Keratinocyte (primary cell): ENCODE measurements at regions not wholly inside any gene's neighbourhood (a gene's known extent, or its start where the extent isn't known, plus 50 kb on each side); places are given as distances from the start of the nearest gene placed in this dataset.

Experiments used
- DNase-seq: peaks from one replicate; pipeline ENCODE4 v3.0.0-alpha.2; 2011; ENCODE audit warnings: low read depth, missing footprints, low spot score
- FAIRE-seq: peaks from 2 replicates; lab custom pipeline; 2011; peaks lifted over from hg19 to GRCh38; lab: Jason Lieb, UNC
- H2AFZ ChIP-seq: 2 replicates; pipeline ENCODE4 v1.6.0; 2012; ENCODE audit warnings: low read length, control low read depth, inconsistent platforms; ENCODE audit not compliant: control insufficient read depth
- H3K27ac ChIP-seq: 2 replicates; pipeline ENCODE4 v1.5.1; 2011; ENCODE audit warnings: low read length; ENCODE audit not compliant: control insufficient read depth, insufficient read depth
- H3K27me3 ChIP-seq: 3 replicates; pipeline ENCODE4 v1.6.0; 2011; ENCODE audit warnings: low read length; ENCODE audit not compliant: control insufficient read depth, insufficient read depth; ENCODE audit errors: extremely low read depth
- H3K36me3 ChIP-seq, 2 experiments: 2 replicates in 1 of 2; 3 replicates in 1 of 2; pipeline ENCODE4 v1.5.1; 2011; ENCODE audit warnings: low read length in 2 of 2, mild to moderate bottlenecking in 1 of 2; ENCODE audit not compliant: control insufficient read depth in 2 of 2, insufficient read depth in 2 of 2; ENCODE audit errors: extremely low read depth in 1 of 2
- H3K4me1 ChIP-seq: 3 replicates; pipeline ENCODE4 v1.5.1; 2011; ENCODE audit warnings: low read length; ENCODE audit not compliant: control insufficient read depth, insufficient read depth; ENCODE audit errors: extremely low read depth
- H3K4me2 ChIP-seq: 3 replicates; pipeline ENCODE4 v1.6.0; 2011; ENCODE audit warnings: low read depth, low read length; ENCODE audit not compliant: control insufficient read depth, insufficient read depth; ENCODE audit errors: extremely low read depth
- H3K4me3 ChIP-seq, 3 experiments: fragments of 200-600 bp in 1 of 3; sonication (generic) in 1 of 3; 2 replicates in 2 of 3; 3 replicates in 1 of 3; pipeline ENCODE4 v1.5.1; 2011 to 2016; ENCODE audit warnings: low read length in 3 of 3, mild to moderate bottlenecking in 3 of 3, control low read depth in 2 of 3, inconsistent platforms in 1 of 3, low read depth in 1 of 3, mixed read lengths in 1 of 3, mixed run types in 1 of 3, moderate library complexity in 1 of 3; ENCODE audit not compliant: control insufficient read depth in 2 of 3, insufficient read depth in 2 of 3; ENCODE audit errors: extremely low read depth in 1 of 3
- H3K79me2 ChIP-seq: 2 replicates; pipeline ENCODE4 v1.6.0; 2012; ENCODE audit warnings: low read length; ENCODE audit not compliant: control insufficient read depth, insufficient read depth
- H3K9ac ChIP-seq: 3 replicates; pipeline ENCODE4 v1.6.0; 2011; ENCODE audit warnings: low read length; ENCODE audit not compliant: control insufficient read depth, insufficient read depth; ENCODE audit errors: extremely low read depth
- H3K9me1 ChIP-seq: 3 replicates; pipeline ENCODE4 v1.6.0; 2011; ENCODE audit warnings: low read length; ENCODE audit not compliant: control insufficient read depth, insufficient read depth; ENCODE audit errors: extremely low read depth
- H3K9me3 ChIP-seq: 2 replicates; pipeline ENCODE4 v1.5.1; 2012; ENCODE audit warnings: low read depth, low read length; ENCODE audit not compliant: control insufficient read depth
- H4K20me1 ChIP-seq: 3 replicates; pipeline ENCODE4 v1.6.0; 2011; ENCODE audit warnings: low read length; ENCODE audit not compliant: control insufficient read depth, insufficient read depth; ENCODE audit errors: extremely low read depth
- EZH2 ChIP-seq: IDR thresholded peaks from one replicate; pipeline ENCODE4 v1.6.1; 2012; ENCODE audit warnings: inconsistent platforms, mild to moderate bottlenecking, low read length, moderate library complexity
- dilution Hi-C: fragments of 300-500 bp; cut with MboI; formaldehyde crosslinking; loops from one replicate; pipeline ENCODE4 v1.7.0; 2020; ENCODE audit warnings: low sequenced_read_pairs; ENCODE audit not compliant: extremely low pct_ligation_motif_present
- TF ChIP-seq, protein P1 (sequence below), 3 experiments: IDR thresholded peaks in 1 of 3; conservative IDR thresholded peaks in 1 of 3; optimal IDR thresholded peaks in 1 of 3; 2 replicates in 2 of 3; 3 replicates in 1 of 3; pipeline versions ENCODE3 to v1.5.1; 2011; ENCODE audit warnings: low read length in 3 of 3, mild to moderate bottlenecking in 3 of 3, moderate library complexity in 2 of 3, control low read depth in 1 of 3, inconsistent platforms in 1 of 3; ENCODE audit not compliant: insufficient read depth in 2 of 3; ENCODE audit errors: extremely low read depth in 1 of 3

DNA sequence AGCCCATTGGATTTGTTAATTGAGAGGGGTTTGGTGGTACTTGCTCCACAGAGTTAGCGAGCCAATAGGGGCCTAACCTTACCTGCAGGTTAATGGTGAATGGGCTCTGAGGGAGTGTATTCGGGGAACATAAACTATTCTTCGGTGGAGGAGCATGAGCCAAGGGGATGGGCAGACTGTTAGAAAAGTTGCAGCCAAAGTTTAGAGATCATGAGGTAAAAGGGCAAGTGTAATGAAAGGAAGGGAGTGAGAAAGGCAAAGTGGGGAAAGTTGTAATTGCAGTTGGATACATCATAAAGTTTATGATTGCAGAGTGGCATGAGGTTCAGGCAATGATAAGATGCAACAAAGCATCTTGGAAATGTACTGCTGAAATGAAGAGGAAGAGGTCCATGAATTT, 142.1 kb upstream of the TBX18 start:
- FAIRE-seq (no peak), DNase-seq (no peak)
- Histone ChIP-seq H3K4me3 (no peak overlapping the region), H3K27me3 (no peaks in the 10 kb centered on the region), H3K4me1 (no peaks in the 10 kb centered on the region), H3K9me1 (no peaks in the 10 kb centered on the region), H3K9ac (no peak overlapping the region), H4K20me1 (no peaks in the 10 kb centered on the region), H2AFZ (no peak overlapping the region), H3K4me2 (no peak overlapping the region), H3K27ac (no peak overlapping the region), H3K9me3 (no peaks in the 10 kb centered on the region), H3K79me2 (no peaks in the 10 kb centered on the region), H3K36me3 (no peaks in the 10 kb centered on the region)
- dilution Hi-C loops = no loop called here
- no peak for TF ChIP-seq EZH2
- TF ChIP-seq, protein P1, sequence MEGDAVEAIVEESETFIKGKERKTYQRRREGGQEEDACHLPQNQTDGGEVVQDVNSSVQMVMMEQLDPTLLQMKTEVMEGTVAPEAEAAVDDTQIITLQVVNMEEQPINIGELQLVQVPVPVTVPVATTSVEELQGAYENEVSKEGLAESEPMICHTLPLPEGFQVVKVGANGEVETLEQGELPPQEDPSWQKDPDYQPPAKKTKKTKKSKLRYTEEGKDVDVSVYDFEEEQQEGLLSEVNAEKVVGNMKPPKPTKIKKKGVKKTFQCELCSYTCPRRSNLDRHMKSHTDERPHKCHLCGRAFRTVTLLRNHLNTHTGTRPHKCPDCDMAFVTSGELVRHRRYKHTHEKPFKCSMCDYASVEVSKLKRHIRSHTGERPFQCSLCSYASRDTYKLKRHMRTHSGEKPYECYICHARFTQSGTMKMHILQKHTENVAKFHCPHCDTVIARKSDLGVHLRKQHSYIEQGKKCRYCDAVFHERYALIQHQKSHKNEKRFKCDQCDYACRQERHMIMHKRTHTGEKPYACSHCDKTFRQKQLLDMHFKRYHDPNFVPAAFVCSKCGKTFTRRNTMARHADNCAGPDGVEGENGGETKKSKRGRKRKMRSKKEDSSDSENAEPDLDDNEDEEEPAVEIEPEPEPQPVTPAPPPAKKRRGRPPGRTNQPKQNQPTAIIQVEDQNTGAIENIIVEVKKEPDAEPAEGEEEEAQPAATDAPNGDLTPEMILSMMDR (optimal IDR thresholded peaks at IDR 0.05 in 1 of 3, IDR thresholded peaks at IDR 0.05 in 1 of 3, conservative IDR thresholded peaks at IDR 0.05 in 1 of 3; ENCODE audit: extremely low read depth in 1 of 3, insufficient read depth in 2 of 3, low read length in 3 of 3) = no peak

DNA sequence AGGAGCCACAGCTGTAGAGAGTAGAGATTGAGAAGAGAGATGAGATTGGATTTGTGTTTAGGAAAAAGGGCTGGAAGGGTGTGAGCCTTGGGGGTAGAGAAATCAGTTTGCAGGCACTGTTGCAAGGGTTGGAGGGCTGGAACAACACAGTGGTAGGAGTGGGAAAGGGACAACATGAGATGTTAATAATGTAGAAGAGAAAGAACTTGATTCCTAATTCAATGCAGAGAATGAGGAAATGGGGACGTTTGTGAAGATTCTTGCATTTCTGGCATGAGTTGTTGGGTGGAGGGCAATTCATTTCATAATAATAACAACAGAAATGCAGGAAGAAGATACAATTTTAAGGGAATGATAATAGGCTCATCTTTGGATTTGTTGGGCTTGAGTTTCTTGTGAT, 141.4 kb upstream of the TBX18 start:
- Histone ChIP-seq H3K79me2 (no peaks in the 10 kb centered on the region), H3K9me3 (no peaks in the 10 kb centered on the region), H3K36me3 (no peaks in the 10 kb centered on the region), H3K9ac (no peak overlapping the region), H3K9me1 (no peaks in the 10 kb centered on the region), H3K4me2 (no peak overlapping the region), H3K4me3 (no peak overlapping the region), H4K20me1 (no peaks in the 10 kb centered on the region), H2AFZ (no peak overlapping the region), H3K4me1 (no peaks in the 10 kb centered on the region), H3K27me3 (no peaks in the 10 kb centered on the region), H3K27ac (no peak overlapping the region)
- dilution Hi-C loops = no loop called here
- TF ChIP-seq EZH2 = no peak
- TF ChIP-seq, protein P1 (optimal IDR thresholded peaks at IDR 0.05 in 1 of 3, IDR thresholded peaks at IDR 0.05 in 1 of 3, conservative IDR thresholded peaks at IDR 0.05 in 1 of 3; ENCODE audit: extremely low read depth in 1 of 3, insufficient read depth in 2 of 3, low read length in 3 of 3) = no peak
- DNase-seq (no peak), FAIRE-seq (no peak)
